GM21737 (cell line): ENCODE measurements at regions not wholly inside any gene's neighbourhood (a gene's known extent, or its start where the extent isn't known, plus 50 kb on each side); places are given as distances from the start of the nearest gene placed in this dataset.

ENCODE experiments used
- ATAC-seq: cut with Tn5 transposase; IDR thresholded peaks from one replicate; pipeline ENCODE4 v1.9.1; 2021; ENCODE audit warnings: mild to moderate bottlenecking, moderate library complexity; ENCODE audit not compliant: unreplicated experiment

GRCh38 chr19:30208436-30209060 lies 163.6 kb upstream of the ZNF536 start:
- ATAC-seq, result no peak

GRCh38 chr19:30209617-30210600 lies 162.3 kb upstream of the ZNF536 start:
- ATAC-seq, result no peak

- ATAC-seq, result no peak
These were observed 159.6 kb upstream of the ZNF536 start for GRCh38 chr19:30212574-30212973.

GRCh38 chr19:30214651-30215051 lies 157.5 kb upstream of the ZNF536 start:
- peak; percentile 62 for ATAC-seq

GRCh38 chr19:30215248-30215647 lies 156.9 kb upstream of the ZNF536 start:
- ATAC-seq, result no peak

GRCh38 chr19:30216453-30216852 lies 155.7 kb upstream of the ZNF536 start:
- no peak for ATAC-seq

GRCh38 chr19:30217461-30217860 lies 154.7 kb upstream of the ZNF536 start:
- ATAC-seq, result no peak

- ATAC-seq, result no peak
These were observed 152.5 kb upstream of the ZNF536 start for GRCh38 chr19:30219702-30220101.

GRCh38 chr19:30221176-30221575 lies 151.0 kb upstream of the ZNF536 start:
- ATAC-seq, result no peak

- ATAC-seq, result no peak
These were observed 149.7 kb upstream of the ZNF536 start for GRCh38 chr19:30222428-30222873.

GRCh38 chr19:30222992-30223865 lies 149.0 kb upstream of the ZNF536 start:
- ATAC-seq, result no peak

- ATAC-seq, result no peak
These were observed 148.1 kb upstream of the ZNF536 start for GRCh38 chr19:30223866-30224688.

- no peak for ATAC-seq
These were observed 147.2 kb upstream of the ZNF536 start for GRCh38 chr19:30224689-30225606.

- no peak for ATAC-seq
These were observed 146.3 kb upstream of the ZNF536 start for GRCh38 chr19:30225676-30226463.

- ATAC-seq, result no peak
These were observed 145.6 kb upstream of the ZNF536 start for GRCh38 chr19:30226464-30227011.

- no peak for ATAC-seq
These were observed 145.1 kb upstream of the ZNF536 start for GRCh38 chr19:30227012-30227621.

GRCh38 chr19:30227661-30228112 lies 144.5 kb upstream of the ZNF536 start:
- ATAC-seq, result peak; percentile 59
